ENCODE measurements at regions not wholly inside any gene's neighbourhood (a gene's known extent, or its start where the extent isn't known, plus 50 kb on each side); places are given as distances from the start of the nearest gene placed in this dataset.

- DNase-seq (no peak), ATAC-seq (no peak)
- no peaks in the 10 kb centered on the region for H3K36me3 ChIP-seq
- no peak overlapping the region for H3K4me3 ChIP-seq
- intact Hi-C loops (cut with DNase I), result no loop called here
- H3K4me1 ChIP-seq, result no peaks in the 10 kb centered on the region
- no peaks in the 10 kb centered on the region for H3K27me3 ChIP-seq
- H3K9me3 ChIP-seq, result no peaks in the 10 kb centered on the region
- no peak for TF ChIP-seq CTCF (IDR thresholded peaks at IDR 0.05)
- no peak overlapping the region for H3K27ac ChIP-seq
Measured at GRCh38 chr3:168820810-168821415, 725.2 kb upstream of the GOLIM4 start.

DNA sequence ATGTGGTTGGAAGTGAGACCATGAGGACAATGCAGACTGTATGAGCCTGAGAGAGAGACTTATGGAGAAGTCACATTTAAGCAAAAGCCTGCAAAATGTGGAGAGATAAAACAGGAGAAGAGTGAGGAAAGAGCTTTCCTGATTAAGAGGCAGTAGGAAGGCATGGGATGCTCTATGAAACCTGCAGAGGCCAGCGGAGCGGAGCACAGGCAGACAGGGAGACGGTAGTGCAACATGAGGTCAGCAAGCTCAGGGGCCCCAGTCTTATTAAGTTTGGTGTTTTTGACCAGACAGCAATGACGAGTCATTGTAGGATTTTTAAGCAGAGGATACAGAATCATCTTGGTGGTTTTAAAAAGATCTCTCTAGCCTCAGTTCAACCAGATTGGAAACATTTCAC lies 721.5 kb upstream of the GOLIM4 start:
- H3K36me3 ChIP-seq, result no peaks in the 10 kb centered on the region
- ATAC-seq (no peak), DNase-seq (no peak)
- no peaks in the 10 kb centered on the region for H3K9me3 ChIP-seq
- H3K27ac ChIP-seq, result no peak overlapping the region
- no peak for TF ChIP-seq CTCF (IDR thresholded peaks at IDR 0.05)
- H3K4me3 ChIP-seq, result no peak overlapping the region
- no peaks in the 10 kb centered on the region for H3K4me1 ChIP-seq
- no peaks in the 10 kb centered on the region for H3K27me3 ChIP-seq
- intact Hi-C loops (cut with DNase I), result no loop called here

GRCh38 chr3:168815946-168816345 lies 720.2 kb upstream of the GOLIM4 start:
- no peak for TF ChIP-seq CTCF (IDR thresholded peaks at IDR 0.05)
- Histone ChIP-seq H3K36me3 (no peaks in the 10 kb centered on the region), H3K27ac (no peak overlapping the region), H3K4me3 (no peak overlapping the region), H3K4me1 (no peaks in the 10 kb centered on the region), H3K9me3 (no peaks in the 10 kb centered on the region), H3K27me3 (no peaks in the 10 kb centered on the region)
- intact Hi-C loops (cut with DNase I), result no loop called here
- DNase-seq, result no peak
- no peak for ATAC-seq

DNA sequence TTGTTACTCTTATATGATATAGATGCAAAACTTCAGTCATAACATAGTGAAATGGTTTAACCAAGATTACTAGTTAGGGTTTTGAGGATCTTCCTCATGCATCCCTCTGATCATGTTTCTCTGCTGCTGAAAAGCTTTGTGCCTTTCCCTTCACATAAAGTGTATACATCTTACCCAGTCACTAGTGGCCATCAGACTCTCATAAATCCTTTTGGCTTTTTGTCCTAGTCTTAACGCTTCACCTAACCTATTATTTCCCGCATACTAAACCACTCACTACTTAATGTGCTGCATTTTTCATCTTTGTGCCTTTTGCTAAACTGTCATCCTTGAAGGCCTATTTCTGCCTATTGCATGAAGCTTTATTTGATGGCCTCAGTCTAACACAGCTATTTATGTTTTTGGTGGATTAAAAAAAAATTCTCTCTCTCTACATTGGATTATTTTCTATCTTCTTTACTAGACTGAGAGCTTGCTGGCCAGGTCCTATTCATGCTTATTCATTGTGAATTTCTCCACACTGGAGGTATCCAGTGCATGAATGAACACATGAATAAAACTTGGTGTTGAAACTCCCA lies 717.6 kb upstream of the GOLIM4 start:
- H3K27me3 ChIP-seq, result no peaks in the 10 kb centered on the region
- no peak overlapping the region for H3K27ac ChIP-seq
- no peak for TF ChIP-seq CTCF (IDR thresholded peaks at IDR 0.05)
- no peaks in the 10 kb centered on the region for H3K4me1 ChIP-seq
- no peak overlapping the region for H3K4me3 ChIP-seq
- no peak for DNase-seq
- H3K9me3 ChIP-seq, result no peaks in the 10 kb centered on the region
- intact Hi-C loops (cut with DNase I), result no loop called here
- ATAC-seq, result no peak
- no peaks in the 10 kb centered on the region for H3K36me3 ChIP-seq

DNA sequence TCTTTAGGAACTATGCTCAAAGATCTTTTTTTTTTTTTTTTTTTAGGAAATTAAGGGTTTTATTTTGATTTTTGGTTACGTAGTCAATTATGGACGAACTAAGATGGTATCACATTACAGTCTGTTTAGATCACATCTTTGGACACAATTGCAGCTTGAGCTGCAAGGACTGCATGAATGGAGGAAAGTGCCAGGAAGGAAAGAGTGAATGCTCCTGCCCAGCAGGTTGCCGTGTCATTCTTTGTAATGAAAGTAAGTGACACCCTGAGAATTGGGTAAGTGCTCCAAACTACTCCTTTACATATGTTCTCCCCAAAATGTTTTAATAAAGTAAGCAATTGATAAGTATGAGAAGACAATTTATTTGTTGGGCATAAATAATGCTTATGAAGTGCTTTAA lies 716.5 kb upstream of the GOLIM4 start:
- Histone ChIP-seq H3K4me3 (no peak overlapping the region), H3K27me3 (no peaks in the 10 kb centered on the region), H3K27ac (no peak overlapping the region), H3K4me1 (no peaks in the 10 kb centered on the region), H3K9me3 (no peaks in the 10 kb centered on the region), H3K36me3 (no peaks in the 10 kb centered on the region)
- no peak for ATAC-seq
- TF ChIP-seq CTCF (IDR thresholded peaks at IDR 0.05), result no peak
- DNase-seq, result no peak
- intact Hi-C loops (cut with DNase I), result no loop called here

- H3K4me3 ChIP-seq, result no peak overlapping the region
Measured at GRCh38 chr3:168808596-168808995, 712.9 kb upstream of the GOLIM4 start.

More at GRCh38 chr3:168808596-168808995, 712.9 kb upstream of the GOLIM4 start:
- no peaks in the 10 kb centered on the region for H3K36me3 ChIP-seq
- intact Hi-C loops (cut with DNase I), result no loop called here
- TF ChIP-seq CTCF (IDR thresholded peaks at IDR 0.05), result no peak
- H3K27me3 ChIP-seq, result no peaks in the 10 kb centered on the region
- no peak overlapping the region for H3K27ac ChIP-seq
- H3K4me1 ChIP-seq, result no peaks in the 10 kb centered on the region
- no peak for DNase-seq
- H3K9me3 ChIP-seq, result no peaks in the 10 kb centered on the region
- ATAC-seq, result no peak
